ENCODE measurements at regions not wholly inside any gene's neighbourhood (a gene's known extent, or its start where the extent isn't known, plus 50 kb on each side); places are given as distances from the start of the nearest gene placed in this dataset.
A peak's percentile ranks its signal among the peaks of the same experiment; 100 is the strongest.

DNA sequence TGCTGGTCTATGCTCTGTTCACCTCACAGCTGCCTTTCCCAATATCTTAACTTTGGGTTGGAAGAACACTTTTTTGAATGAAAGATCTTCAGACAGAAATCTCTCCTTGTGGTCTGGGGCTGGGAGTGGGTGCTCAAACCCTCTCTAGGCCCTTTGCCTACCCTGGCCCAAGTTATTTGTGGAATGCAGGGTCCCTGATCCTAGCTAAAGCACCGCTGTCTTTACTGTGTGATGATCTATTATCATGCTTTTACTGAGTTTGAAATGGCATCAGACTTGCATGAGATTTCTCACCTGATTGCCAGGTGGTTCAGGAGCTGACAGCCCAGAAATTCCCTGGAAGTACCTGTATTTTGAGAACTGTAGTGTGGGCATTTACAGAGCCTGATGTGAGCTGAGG lies 412.7 kb upstream of the ONECUT1 start:
- TF ChIP-seq SPI1 (IDR thresholded peaks at IDR 0.05; ENCODE audit: borderline replicate concordance, low read depth): no peak
- no peak for TF ChIP-seq POLR2AphosphoS5 (IDR thresholded peaks at IDR 0.05; ENCODE audit: low read depth)
- TF ChIP-seq, protein P1, sequence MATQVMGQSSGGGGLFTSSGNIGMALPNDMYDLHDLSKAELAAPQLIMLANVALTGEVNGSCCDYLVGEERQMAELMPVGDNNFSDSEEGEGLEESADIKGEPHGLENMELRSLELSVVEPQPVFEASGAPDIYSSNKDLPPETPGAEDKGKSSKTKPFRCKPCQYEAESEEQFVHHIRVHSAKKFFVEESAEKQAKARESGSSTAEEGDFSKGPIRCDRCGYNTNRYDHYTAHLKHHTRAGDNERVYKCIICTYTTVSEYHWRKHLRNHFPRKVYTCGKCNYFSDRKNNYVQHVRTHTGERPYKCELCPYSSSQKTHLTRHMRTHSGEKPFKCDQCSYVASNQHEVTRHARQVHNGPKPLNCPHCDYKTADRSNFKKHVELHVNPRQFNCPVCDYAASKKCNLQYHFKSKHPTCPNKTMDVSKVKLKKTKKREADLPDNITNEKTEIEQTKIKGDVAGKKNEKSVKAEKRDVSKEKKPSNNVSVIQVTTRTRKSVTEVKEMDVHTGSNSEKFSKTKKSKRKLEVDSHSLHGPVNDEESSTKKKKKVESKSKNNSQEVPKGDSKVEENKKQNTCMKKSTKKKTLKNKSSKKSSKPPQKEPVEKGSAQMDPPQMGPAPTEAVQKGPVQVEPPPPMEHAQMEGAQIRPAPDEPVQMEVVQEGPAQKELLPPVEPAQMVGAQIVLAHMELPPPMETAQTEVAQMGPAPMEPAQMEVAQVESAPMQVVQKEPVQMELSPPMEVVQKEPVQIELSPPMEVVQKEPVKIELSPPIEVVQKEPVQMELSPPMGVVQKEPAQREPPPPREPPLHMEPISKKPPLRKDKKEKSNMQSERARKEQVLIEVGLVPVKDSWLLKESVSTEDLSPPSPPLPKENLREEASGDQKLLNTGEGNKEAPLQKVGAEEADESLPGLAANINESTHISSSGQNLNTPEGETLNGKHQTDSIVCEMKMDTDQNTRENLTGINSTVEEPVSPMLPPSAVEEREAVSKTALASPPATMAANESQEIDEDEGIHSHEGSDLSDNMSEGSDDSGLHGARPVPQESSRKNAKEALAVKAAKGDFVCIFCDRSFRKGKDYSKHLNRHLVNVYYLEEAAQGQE (IDR thresholded peaks at IDR 0.05; ENCODE audit: insufficient replicate concordance, low read depth): no peak
- TF ChIP-seq GABPA (IDR thresholded peaks at IDR 0.05; ENCODE audit: low read depth): no peak
- TF ChIP-seq, protein P2, sequence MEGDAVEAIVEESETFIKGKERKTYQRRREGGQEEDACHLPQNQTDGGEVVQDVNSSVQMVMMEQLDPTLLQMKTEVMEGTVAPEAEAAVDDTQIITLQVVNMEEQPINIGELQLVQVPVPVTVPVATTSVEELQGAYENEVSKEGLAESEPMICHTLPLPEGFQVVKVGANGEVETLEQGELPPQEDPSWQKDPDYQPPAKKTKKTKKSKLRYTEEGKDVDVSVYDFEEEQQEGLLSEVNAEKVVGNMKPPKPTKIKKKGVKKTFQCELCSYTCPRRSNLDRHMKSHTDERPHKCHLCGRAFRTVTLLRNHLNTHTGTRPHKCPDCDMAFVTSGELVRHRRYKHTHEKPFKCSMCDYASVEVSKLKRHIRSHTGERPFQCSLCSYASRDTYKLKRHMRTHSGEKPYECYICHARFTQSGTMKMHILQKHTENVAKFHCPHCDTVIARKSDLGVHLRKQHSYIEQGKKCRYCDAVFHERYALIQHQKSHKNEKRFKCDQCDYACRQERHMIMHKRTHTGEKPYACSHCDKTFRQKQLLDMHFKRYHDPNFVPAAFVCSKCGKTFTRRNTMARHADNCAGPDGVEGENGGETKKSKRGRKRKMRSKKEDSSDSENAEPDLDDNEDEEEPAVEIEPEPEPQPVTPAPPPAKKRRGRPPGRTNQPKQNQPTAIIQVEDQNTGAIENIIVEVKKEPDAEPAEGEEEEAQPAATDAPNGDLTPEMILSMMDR (IDR thresholded peaks at IDR 0.05; ENCODE audit: insufficient read depth, low read length): no peak
- DNase-seq (ENCODE audit: low read depth in 1 of 2, low spot score in 1 of 2): no peak

DNA sequence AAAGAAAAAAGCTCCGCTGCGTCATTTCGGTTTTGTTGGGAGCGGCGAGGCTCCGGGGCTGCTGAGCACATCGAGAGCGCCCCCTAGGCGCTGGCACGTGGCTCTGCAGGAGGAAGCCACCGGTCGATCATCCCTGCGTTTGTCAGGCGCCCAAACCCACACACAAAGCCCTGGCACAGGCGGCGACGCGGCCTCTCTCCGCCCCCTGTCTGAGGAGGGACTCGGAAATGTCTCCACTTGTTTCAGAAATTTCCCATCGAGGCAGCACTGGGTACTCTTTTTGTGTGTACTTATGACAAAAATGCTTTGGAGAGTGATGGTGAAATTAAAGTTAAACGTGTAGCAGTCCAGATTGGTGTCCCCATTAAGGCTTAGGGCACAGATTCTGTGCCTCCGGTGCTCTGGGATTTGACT lies 407.3 kb upstream of the ONECUT1 start:
- peaks cover 5% of the 10 kb centered on the region for H3K27me3 ChIP-seq (ENCODE audit: insufficient read depth, poor library complexity, severe bottlenecking)
- no peak overlapping the region for H3K4me3 ChIP-seq (replicated peaks; ENCODE audit: insufficient read depth, low read length)
- no peak overlapping the region for H3K27ac ChIP-seq (replicated peaks)
- peak; percentile 17 to 45 for DNase-seq (ENCODE audit: low read depth in 1 of 2, low spot score in 1 of 2)
- TF ChIP-seq, protein P2 (IDR thresholded peaks at IDR 0.05; ENCODE audit: insufficient read depth, low read length): peak; percentile 77
- TF ChIP-seq GABPA (IDR thresholded peaks at IDR 0.05; ENCODE audit: low read depth): no peak

More for the DNA sequence above, 412.7 kb upstream of the ONECUT1 start:
- H3K27me3 ChIP-seq (ENCODE audit: insufficient read depth, poor library complexity, severe bottlenecking): no peaks in the 10 kb centered on the region
- H3K27ac ChIP-seq (replicated peaks): no peak overlapping the region
- no peak overlapping the region for H3K4me3 ChIP-seq (replicated peaks; ENCODE audit: insufficient read depth, low read length)

DNA sequence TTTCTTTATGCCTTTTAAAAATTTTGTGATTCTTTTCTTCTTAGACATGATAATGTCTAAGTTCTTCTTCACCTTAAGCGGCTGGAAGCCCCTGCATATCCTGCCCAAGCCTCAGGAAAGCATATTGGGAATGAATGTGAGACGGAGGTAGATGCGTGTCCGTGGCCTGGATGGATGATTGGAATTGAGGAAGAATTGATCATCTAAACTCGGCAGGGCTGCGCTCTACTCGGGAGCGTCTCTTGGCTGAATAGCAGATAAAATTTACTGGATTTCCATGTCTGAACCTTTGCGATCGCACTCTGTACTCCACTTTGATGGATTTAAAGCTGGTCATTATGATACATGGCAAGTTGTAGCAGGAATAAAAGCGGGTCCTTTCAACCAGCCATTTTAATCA lies 406.7 kb upstream of the ONECUT1 start:
- H3K4me3 ChIP-seq (replicated peaks; ENCODE audit: insufficient read depth, low read length): no peak overlapping the region
- no peak overlapping the region for H3K27ac ChIP-seq (replicated peaks)
- no peak for DNase-seq (ENCODE audit: low read depth in 1 of 2, low spot score in 1 of 2)
- H3K27me3 ChIP-seq (ENCODE audit: insufficient read depth, poor library complexity, severe bottlenecking): peaks cover 5% of the 10 kb centered on the region
- TF ChIP-seq, protein P2 (IDR thresholded peaks at IDR 0.05; ENCODE audit: insufficient read depth, low read length): no peak
- no peak for TF ChIP-seq SPI1 (IDR thresholded peaks at IDR 0.05; ENCODE audit: borderline replicate concordance, low read depth)
- no peak for TF ChIP-seq POLR2AphosphoS5 (IDR thresholded peaks at IDR 0.05; ENCODE audit: low read depth)
- TF ChIP-seq, protein P1 (IDR thresholded peaks at IDR 0.05; ENCODE audit: insufficient replicate concordance, low read depth): no peak
- TF ChIP-seq GABPA (IDR thresholded peaks at IDR 0.05; ENCODE audit: low read depth): no peak

DNA sequence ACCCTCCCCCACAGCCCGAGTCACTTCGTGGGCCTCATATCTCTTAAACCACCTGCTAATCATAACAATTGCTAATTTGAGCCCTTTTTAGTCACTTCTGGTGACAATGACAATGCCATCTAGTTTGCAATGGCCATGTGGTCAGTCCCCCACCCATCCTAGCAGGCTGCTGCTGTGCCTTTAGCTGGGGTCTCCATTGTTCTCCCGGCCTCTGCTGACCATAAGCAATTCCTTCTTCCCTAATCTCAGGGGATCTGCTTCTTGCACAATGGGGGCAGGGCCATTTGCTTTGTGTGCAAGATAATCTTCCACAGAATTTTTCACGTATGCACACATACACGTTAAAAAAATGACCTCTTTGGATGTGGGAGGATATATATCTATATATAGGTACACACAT lies 406.1 kb upstream of the ONECUT1 start:
- Histone ChIP-seq H3K27me3 (ENCODE audit: insufficient read depth, poor library complexity, severe bottlenecking) (peaks cover 5% of the 10 kb centered on the region), H3K4me3 (replicated peaks; ENCODE audit: insufficient read depth, low read length) (no peak overlapping the region), H3K27ac (replicated peaks) (no peak overlapping the region)
- no peak for TF ChIP-seq SPI1 (IDR thresholded peaks at IDR 0.05; ENCODE audit: borderline replicate concordance, low read depth)
- TF ChIP-seq, protein P1 (IDR thresholded peaks at IDR 0.05; ENCODE audit: insufficient replicate concordance, low read depth): no peak
- TF ChIP-seq, protein P2 (IDR thresholded peaks at IDR 0.05; ENCODE audit: insufficient read depth, low read length): no peak
- TF ChIP-seq POLR2AphosphoS5 (IDR thresholded peaks at IDR 0.05; ENCODE audit: low read depth): no peak
- TF ChIP-seq GABPA (IDR thresholded peaks at IDR 0.05; ENCODE audit: low read depth): no peak
- no peak for DNase-seq (ENCODE audit: low read depth in 1 of 2, low spot score in 1 of 2)

Data from HL-60 (cell line).